ENCODE measurements at regions not wholly inside any gene's neighbourhood (a gene's known extent, or its start where the extent isn't known, plus 50 kb on each side); places are given as distances from the start of the nearest gene placed in this dataset.

DNA sequence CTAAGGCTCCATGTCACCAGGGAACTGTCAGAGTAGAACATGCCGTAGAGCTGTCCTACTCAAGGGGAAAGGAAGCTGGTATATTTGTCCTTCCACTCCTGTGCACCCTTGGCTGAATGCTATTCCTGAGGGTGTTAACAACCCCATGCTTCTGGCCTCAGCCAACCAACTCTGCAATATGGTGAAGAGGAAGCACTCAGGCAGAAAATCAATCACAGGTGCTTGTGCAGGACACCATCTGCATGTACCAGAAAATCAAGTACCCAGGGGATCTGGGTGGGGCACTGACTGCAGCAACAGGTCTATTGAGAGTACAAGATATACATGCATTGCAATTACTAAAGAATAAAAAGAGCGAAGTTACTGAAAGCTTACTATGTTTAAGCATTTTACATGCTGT, 51.4 kb upstream of the NEK6 start:
- H3K4me1 ChIP-seq = no peaks in the 10 kb centered on the region
- DNase-seq = no peak
- H3K27me3 ChIP-seq = no peaks in the 10 kb centered on the region
- TF ChIP-seq CTCF (IDR thresholded peaks at IDR 0.05) (no peak), POLR2A (IDR thresholded peaks at IDR 0.05) (no peak)
- 87 to 96% methylated on average over 2 of the region's 2 CpGs for WGBS, 2 donors
- no peaks in the 10 kb centered on the region for H3K36me3 ChIP-seq (ENCODE audit: low read depth, missing control alignments)
- no peak overlapping the region for H3K4me3 ChIP-seq
- H3K9me3 ChIP-seq = no peaks in the 10 kb centered on the region
- H3K27ac ChIP-seq = no peak overlapping the region
- intact Hi-C loops (cut with DNase I; ENCODE audit: low total_unique reads) = no loop called here
